HEK293T (cell line): ENCODE measurements at regions not wholly inside any gene's neighbourhood (a gene's known extent, or its start where the extent isn't known, plus 50 kb on each side); places are given as distances from the start of the nearest gene placed in this dataset.

Experiments
- ELF4 ChIP-seq: fragments of 450-650 bp; IDR thresholded peaks from 2 replicates; pipeline ENCODE4 v1.6.1; 2017; ENCODE audit warnings: antibody characterized with exemption
- FOXA1 ChIP-seq: fragments of 450-650 bp; IDR thresholded peaks from 2 replicates; pipeline ENCODE4 v1.6.1; 2016; ENCODE audit warnings: mild to moderate bottlenecking
- FOXK2 ChIP-seq: fragments of 450-650 bp; IDR thresholded peaks from 2 replicates; pipeline ENCODE4 v1.6.1; 2016; ENCODE audit warnings: mild to moderate bottlenecking
- NFRKB ChIP-seq: fragments of 450-650 bp; IDR thresholded peaks from 2 replicates; pipeline ENCODE4 v1.6.1; 2016; ENCODE audit warnings: mild to moderate bottlenecking, moderate library complexity
- SP1 ChIP-seq: fragments of 450-650 bp; IDR thresholded peaks from 2 replicates; pipeline ENCODE4 v1.6.1; 2017
- TARDBP ChIP-seq: fragments of 450-650 bp; IDR thresholded peaks from 2 replicates; pipeline ENCODE4 v1.6.1; 2016

- TF ChIP-seq FOXK2 (no peak), TARDBP (no peak), NFRKB (no peak), FOXA1 (no peak), SP1 (no peak), ELF4 (no peak)
These were observed 372.0 kb downstream of the ARAP2 start for GRCh38 chr4:35872273-35872672.
